ELR (cell line): ENCODE measurements at regions not wholly inside any gene's neighbourhood (a gene's known extent, or its start where the extent isn't known, plus 50 kb on each side); places are given as distances from the start of the nearest gene placed in this dataset.
A peak's percentile ranks its signal among the peaks of the same experiment; 100 is the strongest.
"Not testable (repeated sequence)": the region's sequence is repeated elsewhere in the genome, so short reads cannot be mapped to it uniquely, and the experiment has no call there.

ENCODE experiments used
- DNase-seq: peaks from one replicate; pipeline ENCODE4 v3.0.0-alpha.2; 2015; ENCODE audit warnings: low read depth

DNA sequence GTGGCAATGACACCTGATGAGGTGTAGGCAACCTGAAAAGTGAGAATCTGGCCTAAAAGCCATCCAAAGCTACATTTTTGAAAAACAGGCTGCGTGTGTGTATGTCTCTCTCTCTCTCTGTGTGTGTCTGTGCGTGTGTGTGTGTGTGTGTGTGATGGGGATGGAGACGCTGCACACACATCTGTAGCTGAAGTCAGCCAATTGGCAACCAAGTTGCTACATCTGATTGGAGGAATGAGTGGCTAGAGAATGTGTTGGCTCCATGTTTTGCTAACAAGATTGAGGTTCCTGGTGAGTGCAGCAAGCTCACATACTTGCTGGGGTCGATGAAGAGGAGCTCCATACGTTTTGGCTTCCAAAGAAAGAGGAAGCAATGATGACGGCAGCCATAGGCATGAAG, 311.4 kb upstream of the NCAM1 start:
- DNase-seq, result no peak

DNA sequence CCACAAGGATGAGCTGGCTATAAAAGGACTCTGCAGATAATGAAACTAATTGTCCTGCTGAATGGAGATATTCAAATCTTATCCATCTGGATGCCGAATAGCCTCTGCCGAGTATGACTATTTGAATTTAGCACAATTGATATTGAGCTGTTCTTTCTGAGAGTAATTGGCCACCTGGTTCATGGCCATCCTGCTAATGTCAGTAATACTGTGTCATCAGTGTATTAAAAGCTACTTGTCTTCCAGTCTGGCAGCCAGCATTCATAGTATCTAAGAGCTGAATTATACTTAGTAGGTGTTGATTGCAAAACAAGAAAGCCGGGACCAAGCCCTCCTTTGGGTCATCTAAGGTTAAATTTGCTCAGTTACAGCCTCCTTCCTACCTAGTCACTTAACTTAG, 310.7 kb upstream of the NCAM1 start:
- DNase-seq, result no peak

DNA sequence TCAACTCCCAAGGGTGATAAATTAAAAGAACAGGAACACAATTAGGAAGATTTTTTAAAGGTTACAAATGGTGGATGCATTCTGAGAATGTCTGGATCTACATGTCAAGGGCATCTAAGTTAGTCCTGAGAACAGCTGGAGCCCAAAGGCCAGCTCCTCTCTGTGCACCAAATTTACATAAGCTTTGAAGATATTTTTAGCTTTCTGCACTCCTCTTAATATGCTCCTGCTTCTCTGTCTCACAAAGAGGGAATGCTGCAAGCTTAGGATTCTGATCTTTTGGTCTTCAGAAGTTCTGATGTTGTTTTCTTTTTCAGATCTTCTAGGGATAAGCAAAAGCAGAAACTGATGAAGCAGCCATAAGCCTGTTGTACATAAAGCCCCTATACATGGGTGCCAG, 309.8 kb upstream of the NCAM1 start:
- no peak for DNase-seq

DNA sequence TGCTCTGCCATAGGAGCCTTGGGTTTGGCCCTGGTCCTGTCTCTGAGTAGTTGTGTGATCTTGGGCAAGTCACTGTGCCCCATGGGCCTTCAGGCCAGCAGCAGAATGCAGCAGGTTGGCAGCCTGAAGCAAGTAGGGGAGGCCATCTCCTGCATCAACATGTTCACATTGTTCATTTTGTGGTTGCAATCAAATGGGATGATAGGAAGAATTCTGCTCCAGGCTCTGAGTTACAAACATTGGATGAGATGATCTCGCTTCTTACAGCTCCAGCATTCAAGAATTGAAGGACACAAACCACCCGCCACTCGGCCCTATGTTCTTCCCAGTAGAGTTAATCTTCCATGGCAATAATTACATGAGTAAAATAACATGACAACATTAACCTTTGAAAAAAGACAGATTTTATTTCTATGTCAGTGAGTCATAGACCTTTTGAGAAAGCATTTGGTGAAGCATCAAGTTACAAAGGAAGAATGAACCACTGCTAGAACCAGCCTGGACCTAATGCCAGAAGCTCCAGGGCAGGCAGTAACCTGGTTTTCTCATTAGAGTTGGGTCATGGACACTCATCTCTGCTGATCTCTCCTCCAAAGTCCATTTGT, 308.3 kb upstream of the NCAM1 start:
- DNase-seq, result peak; percentile 40

DNA sequence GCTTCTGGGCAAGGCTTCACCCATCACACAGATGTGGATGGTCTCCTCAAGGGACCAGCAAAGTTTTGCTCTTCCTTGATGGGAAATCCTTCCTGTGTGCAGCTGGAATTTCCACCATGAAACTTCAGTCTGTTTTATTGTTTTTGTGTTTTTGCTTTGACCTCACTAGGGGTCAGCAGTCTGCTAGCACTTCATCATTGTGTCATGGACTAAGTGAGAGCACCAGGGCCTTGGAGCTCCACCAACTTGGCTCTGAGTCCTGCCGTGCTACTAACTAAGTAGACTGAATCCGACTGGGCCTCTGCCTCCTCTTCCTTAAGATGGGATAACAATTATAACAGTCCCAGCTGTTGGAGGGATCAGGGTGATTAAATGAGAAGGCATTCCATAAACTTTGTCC, 305.8 kb upstream of the NCAM1 start:
- peak; percentile 30 for DNase-seq

DNA sequence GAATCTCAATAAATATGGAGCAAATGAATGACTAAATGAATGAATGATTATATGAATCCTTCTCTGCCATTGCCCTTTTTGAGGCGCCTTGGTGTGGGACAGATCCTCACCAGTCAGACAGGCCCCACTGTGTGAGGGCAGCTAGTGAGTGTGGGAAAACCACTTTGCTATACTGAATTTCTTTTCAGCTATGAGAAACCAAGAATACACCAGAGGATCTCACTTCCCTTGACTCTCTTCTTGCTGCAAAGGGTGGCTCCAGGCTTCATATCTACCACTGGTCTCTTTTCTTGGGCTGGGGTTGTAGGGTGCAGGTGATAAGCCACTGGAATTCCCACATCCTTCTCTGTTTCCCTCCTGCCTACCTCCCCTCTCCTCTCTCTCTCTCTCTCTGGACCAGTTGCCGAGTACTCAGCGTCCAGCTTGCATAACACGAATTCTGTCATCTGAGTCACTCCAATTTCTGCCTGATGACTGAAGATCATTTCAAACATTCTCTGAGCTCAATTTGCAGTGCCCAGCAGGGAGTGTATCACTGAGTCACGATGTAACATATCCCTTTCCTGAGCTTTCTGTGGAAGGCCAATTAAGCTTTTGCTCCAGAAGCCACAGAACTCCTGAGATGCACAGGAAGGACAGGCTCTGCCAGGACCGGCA, 304.3 kb upstream of the NCAM1 start:
- DNase-seq, result peak; percentile 89

DNA sequence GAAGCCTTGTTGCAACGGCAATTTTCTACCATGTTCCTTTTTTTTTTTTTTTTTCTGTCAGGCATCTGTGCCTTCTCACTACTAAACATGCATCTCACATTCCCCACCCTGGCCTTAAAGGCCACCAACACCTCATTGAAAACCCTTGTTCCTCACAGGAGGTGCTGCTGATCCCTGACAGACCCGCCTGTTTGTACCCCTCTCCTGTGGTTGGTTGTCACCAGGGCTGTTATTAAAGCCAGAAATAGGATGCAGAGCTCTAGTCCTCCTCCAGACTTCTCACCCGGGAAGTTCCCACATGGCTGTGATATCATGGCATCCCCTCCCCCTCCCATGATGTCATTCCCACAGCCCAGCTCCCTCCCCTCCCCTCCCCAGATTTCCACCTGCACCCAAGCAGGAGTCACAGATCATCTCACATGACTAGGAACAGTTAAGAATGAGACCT, 302.8 kb upstream of the NCAM1 start:
- no peak for DNase-seq

DNA sequence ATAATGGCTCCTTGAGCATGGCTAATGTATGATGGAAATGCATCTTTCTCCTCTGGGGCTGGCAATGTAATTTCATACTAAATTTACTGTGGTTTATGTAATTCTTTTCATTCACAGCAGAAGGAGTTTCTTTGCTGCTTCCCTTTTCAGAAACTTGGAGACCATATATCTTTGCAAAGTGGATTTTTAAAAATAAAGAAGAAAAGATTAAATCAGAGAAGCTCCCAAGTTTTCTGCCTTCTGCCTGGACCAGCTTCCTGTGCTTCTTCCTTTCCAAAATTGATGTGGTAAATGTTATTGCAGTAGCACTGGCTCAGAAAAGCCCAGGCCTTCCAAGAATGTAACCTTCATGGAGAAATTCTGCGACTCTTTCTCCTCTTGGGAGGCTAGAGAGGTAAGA, 300.1 kb upstream of the NCAM1 start:
- no peak for DNase-seq

DNA sequence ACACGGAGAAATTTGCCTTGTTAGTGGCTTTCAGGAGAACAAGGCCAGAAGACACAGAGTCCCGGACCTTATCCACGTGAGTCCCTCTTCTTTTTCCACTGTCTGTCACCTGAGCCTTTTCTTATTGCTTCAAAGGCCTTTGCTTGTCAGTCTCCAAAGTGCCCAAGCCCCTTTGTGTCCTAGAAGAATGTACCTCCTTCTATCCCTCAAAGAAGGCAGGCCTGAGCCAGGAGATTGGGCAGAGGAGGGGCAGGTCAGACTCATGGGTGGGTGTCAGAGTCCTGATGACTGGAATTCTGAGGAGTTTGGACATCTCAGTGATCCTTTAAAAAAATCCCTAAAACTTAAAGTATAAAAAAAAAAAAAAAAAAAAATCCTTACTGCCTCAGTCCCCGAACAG, 299.6 kb upstream of the NCAM1 start:
- DNase-seq, result no peak

DNA sequence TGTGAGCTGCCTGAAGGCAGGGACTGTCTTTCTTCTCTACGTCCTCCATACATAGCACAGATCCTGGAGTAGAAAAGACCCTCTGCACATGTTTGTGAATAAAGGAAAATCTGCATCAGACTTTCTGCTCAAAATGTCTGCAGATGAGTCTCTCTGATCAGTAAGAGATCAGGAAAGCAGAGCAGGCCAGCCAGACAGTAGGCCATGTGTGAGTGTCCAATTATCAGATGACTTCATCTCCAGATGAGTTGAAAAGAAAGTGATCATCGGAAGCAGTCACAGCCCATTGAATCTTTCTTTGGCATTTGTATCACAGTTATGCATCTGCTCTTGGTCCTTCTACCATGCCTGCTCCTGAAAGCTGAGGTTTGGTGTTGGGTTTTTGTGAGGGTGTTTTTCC, 298.7 kb upstream of the NCAM1 start:
- no peak for DNase-seq

DNA sequence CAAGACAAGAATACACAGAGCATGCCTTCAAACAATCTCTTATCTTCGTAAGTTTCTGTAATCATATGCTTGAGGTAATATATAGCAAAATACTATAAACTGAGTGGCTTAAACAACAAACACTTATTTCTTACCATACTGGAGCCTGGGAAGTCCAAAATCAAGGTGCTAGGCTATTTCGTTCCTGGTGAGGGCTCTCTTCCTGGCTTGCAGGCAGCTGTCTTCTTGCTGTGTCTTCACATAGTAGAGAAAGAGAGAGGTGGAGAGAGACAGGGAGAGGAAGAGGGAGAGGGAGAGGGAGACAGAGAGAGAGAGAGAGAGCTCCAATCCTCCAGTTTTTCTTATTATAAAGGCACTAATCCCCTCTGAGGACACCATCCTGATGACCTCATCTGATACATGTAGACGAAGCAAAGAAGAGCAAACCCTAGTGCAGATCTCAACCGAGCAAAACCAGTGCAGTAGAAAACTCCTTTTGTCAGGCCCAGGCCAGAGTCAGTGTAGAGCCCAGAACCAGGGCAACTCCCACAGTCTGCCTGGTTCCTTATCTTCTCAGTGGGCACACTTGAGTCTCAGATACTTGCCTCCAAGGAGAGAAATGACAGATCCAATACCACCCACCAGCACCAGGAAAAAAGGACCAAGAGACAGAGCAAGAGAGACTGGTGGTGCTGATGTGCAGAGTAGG, 297.1 kb upstream of the NCAM1 start:
- no peak for DNase-seq

DNA sequence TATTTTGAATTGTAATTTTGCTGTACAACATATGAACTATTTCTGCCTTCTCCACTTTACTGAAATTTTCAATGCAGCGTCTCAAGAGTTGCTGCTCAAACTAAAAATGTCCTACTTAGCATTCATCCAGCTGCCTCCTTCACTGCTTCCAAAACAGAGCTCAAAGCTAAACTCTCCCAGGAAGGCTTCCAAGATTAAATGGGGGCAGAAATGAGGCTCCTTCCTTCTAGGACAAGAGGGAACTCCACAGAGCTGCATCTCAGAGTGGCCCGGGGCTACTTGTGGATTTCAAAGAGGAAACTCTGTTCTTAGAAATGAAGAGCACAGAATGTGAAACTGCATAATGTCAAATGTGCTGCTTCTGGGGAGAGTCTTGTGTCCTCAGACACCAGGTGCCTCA, 295.9 kb upstream of the NCAM1 start:
- DNase-seq, result no peak

DNA sequence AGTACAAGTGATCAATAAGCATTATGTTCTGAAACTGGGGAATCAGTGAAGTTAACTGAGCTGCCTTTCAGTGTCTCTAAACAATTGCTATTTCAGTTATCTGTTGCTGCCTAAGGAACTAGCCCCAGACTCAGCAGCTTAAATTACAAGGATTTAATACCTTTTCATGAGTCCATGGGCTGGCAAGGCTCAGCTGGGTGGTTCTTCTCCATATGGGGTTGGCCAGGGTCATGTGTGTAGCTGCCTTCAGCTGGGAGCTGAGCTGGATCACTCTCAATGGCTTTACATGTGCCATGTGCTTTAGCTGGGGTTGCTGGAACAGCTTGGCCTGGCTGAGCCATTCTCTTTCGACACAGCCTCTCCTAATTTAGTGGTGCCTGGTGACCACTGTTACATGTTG, 295.0 kb upstream of the NCAM1 start:
- DNase-seq, result no peak

DNA sequence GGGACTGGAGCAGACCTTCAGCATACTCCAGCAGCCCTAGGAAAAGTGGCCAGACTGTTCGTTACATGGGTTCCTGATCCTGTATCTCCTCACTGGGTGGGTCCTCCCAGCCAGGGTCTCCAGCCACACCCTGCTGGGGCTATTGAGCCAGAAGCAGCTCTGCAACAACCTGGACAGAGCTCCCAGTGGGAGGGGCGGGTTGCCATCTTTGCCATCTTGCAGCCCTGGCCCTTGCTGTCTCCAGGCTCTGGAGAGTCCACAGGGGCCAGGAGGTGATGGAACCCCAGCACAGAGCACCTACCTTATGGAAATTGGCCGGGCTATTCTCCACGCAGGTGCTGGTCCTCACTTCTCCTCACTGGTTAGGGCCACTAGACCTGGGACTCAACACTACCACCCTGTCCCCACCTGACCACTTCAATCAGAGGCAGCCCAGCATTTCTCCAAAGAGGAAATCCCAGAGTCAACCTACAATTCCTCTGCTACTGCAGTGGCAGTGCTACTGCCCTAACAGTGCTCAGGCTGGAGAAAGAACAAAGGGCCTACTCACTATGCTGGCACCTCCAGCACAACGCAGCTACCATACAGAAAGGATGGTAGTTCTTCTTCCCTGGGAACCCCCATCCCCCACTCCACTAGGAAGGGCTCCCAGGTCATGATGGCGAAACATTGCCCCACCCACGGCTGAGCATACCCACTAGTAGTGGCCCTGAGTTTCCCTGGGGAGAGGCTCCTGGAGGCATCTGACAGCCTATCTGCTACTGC, 290.2 kb upstream of the NCAM1 start:
- DNase-seq, result no peak

DNA sequence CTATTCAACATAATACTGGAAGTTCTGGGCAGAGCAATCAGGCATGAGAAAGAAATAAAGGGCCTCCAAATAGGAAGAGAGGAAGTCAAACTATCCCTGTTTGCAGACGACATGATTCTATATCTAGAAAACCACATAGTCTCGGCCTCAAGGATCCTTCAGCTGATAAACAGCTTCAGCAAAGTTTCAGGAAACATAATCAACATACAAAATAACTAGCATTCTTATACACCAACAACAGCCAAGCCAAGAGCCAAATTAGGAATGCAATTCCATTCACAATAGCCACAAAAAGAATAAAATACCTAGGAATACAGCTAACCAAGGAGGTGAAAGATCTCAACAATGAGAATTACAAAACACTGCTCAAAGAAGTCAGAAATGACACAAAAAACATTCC, 287.8 kb upstream of the NCAM1 start:
- not testable (repeated sequence) for DNase-seq

DNA sequence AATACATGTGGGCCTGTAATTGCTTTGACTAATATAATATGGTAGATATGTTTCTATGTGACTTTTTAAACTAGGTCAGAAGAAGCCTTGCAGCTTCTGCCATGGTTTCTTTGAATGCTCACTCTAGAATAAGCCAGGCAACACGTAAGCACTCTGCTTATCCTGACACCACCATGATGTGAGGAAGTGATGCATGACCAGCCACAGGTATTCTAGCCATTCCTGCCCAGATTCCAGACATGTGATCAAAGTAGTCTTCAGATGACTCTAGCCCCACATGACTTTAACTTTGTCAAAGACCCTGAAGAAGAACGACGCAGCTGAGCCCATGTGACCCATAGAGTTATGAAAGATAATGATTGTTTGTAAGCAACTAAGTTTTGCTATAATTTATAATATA, 276.1 kb upstream of the NCAM1 start:
- no peak for DNase-seq

DNA sequence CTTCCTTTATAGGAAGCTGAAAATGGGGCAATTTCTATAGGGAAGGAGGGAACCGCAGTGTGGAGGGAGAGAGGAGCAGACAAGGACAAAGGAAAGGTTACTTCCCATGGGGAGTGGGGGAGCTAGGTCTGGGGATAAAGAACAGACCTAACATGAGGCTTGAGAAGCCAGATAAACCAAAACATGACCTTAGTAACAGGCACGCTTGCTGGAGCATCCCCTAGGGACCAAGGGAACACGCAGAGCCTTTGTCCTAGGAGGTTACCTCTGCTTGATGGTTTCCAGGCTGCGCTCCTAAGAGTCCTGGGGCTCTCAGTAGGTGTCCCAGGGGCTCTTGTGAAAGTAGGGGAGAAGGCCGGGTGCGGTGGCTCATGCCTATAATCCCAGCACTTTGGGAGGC, 271.4 kb upstream of the NCAM1 start:
- DNase-seq, result no peak

DNA sequence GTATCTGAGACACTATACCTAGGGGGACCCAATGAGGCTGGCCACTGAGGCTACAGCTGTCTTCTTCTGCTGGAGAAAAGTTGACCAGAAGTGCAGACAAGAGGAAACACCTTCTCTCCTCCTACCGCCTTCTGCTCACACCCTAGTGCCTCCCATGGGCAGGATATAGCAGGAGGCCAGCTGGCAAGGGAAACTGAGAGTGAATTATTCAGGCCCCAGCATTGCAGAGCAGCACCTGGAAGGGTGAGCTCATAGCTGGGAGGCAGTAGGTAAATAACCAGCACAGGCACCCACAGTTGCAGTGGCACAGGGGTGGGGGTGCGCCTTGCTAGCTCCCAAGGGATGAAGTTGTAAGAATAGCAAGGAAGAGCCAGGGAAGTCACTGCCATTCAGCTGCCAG, 267.4 kb upstream of the NCAM1 start:
- DNase-seq, result no peak

DNA sequence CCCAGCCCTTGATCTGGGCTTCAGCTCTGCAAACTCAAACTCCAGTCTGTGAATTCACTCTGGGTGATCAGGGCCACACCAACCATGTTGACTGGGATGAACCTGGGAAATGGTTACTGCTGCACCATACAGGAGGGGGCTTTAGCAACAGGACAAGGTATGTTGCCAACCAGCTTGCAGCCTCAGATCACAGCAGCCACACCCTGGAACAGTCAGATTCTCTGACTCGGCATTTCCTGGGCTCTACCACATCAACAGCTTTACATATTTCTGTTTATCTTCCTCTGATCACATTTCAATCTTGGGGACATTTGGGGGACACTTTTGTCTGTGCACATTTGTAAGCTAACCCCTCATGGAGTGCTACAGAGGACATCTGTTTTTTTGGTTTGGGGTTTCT, 267.0 kb upstream of the NCAM1 start:
- DNase-seq, result no peak

DNA sequence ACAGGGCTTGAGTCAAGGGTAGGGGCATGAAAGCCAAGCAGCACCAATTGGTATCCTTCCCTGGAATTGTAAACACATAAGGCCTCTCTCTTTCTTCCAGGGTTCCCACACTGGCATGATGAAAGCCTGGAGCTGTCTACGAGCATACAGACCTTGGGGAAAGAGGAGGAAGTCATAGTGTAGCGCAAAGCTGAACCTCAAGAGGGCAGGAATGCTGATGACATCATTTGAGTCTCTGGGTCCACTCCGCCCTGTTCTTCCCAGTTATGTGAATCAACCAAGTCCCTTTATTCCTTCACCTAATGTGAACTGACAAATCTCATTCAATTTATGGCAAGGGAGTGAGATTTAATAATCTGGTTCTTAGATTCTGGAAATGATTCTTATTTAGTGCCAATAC, 266.4 kb upstream of the NCAM1 start:
- DNase-seq, result peak; percentile 19

DNA sequence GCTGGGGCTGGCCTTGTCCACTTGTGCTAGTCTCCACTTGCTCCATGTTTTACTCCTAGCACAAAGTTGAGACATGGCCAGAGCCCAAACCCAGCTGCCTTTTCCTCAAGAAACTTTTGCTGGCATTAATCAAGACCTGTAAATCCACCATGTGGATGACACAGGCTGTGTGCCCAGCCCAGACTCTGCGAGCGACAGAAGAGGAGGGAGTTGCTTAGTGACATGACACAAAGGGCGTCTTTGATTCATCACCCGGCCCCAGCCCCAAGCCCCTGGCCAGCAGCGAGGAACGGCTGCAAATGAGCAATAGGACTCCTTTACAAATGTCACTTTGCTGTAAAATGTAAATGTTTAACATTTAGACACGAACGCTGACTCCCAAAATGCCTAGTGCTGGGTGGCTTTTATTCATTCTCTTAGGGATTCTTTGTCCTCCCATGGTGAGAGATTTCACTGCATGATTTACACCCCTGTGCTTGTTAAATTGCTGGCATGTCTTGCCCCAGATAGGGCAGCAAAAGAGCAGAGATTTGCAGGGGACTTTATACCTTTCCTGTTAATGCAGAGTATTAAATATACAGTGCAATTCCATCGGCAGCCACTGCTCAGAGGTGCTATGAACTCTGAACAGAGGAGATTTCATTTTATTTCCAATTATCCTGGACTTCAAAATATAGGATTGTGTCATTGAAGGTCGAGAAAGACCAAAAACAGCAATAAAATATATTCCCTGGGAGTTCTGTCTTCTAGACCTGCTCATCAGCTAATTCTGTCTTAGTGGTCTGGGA, 263.6 kb upstream of the NCAM1 start:
- DNase-seq, result no peak

DNA sequence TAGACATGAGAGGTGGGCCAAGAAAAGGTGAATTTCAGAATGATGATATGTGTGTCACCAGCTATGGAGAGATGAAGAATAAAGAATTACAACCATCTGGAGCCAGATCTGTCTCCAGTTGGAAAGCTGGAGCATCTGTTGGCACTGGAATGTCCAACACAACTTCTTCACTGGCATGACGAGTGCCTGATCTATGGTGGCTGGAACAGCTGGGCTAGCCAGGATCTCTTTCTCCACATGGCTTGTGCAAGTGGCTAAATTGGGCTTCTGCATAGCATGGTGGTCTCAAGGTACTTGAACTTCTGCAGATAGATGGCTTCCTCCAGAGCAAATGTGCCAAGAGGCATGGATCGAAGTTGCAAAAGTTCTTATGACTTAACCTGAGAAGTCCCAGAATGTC, 256.1 kb upstream of the NCAM1 start:
- DNase-seq, result no peak
